Middle frontal gyrus (tissue), 1 donor: ENCODE measurements at regions not wholly inside any gene's neighbourhood (a gene's known extent, or its start where the extent isn't known, plus 50 kb on each side); places are given as distances from the start of the nearest gene placed in this dataset.
"Not testable (repeated sequence)": the region's sequence is repeated elsewhere in the genome, so short reads cannot be mapped to it uniquely, and the experiment has no call there.

ENCODE experiments used
- DNase-seq: peaks from one replicate; pipeline ENCODE4 v3.0.0-alpha.2; 2015; ENCODE audit warnings: low spot score; ENCODE audit errors: extremely low spot score

- DNase-seq, result no peak
Observed at GRCh38 chr4:164550989-164551712, 202.8 kb upstream of the SMIM31 start.

GRCh38 chr4:164551713-164552040 is 202.3 kb upstream of the SMIM31 start:
- DNase-seq, result no peak

GRCh38 chr4:164571593-164572390 is 182.1 kb upstream of the SMIM31 start:
- no peak for DNase-seq

GRCh38 chr4:164572877-164573279 is 181.1 kb upstream of the SMIM31 start:
- no peak for DNase-seq

- no peak for DNase-seq
Observed at GRCh38 chr4:164575861-164576260, 178.1 kb upstream of the SMIM31 start.

- DNase-seq, result no peak
Observed at GRCh38 chr4:164579270-164579942, 174.5 kb upstream of the SMIM31 start.

- DNase-seq, result no peak
Observed at GRCh38 chr4:164591666-164592065, 162.3 kb upstream of the SMIM31 start.

- DNase-seq, result no peak
Observed at GRCh38 chr4:164595751-164596150, 158.2 kb upstream of the SMIM31 start.

GRCh38 chr4:164596318-164596878 is 157.5 kb upstream of the SMIM31 start:
- DNase-seq, result no peak

- DNase-seq, result no peak
Observed at GRCh38 chr4:164596927-164597326, 157.0 kb upstream of the SMIM31 start.

GRCh38 chr4:164601653-164602052 is 152.3 kb upstream of the SMIM31 start:
- DNase-seq, result no peak

GRCh38 chr4:164605791-164606190 is 148.1 kb upstream of the SMIM31 start:
- not testable (repeated sequence) for DNase-seq

GRCh38 chr4:164606478-164606877 is 147.5 kb upstream of the SMIM31 start:
- DNase-seq, result no peak

- DNase-seq, result no peak
Observed at GRCh38 chr4:164613256-164613655, 140.7 kb upstream of the SMIM31 start.

- DNase-seq, result no peak
Observed at GRCh38 chr4:164613792-164614191, 140.1 kb upstream of the SMIM31 start.

GRCh38 chr4:164614329-164614728 is 139.6 kb upstream of the SMIM31 start:
- DNase-seq, result no peak

GRCh38 chr4:164614999-164615398 is 138.9 kb upstream of the SMIM31 start:
- DNase-seq, result no peak

GRCh38 chr4:164615964-164616363 is 138.0 kb upstream of the SMIM31 start:
- DNase-seq, result no peak

GRCh38 chr4:164616961-164617360 is 137.0 kb upstream of the SMIM31 start:
- DNase-seq, result no peak

GRCh38 chr4:164617426-164617825 is 136.5 kb upstream of the SMIM31 start:
- no peak for DNase-seq

GRCh38 chr4:164617911-164618310 is 136.0 kb upstream of the SMIM31 start:
- DNase-seq, result no peak
